ENCODE measurements at regions not wholly inside any gene's neighbourhood (a gene's known extent, or its start where the extent isn't known, plus 50 kb on each side); places are given as distances from the start of the nearest gene placed in this dataset.

DNA sequence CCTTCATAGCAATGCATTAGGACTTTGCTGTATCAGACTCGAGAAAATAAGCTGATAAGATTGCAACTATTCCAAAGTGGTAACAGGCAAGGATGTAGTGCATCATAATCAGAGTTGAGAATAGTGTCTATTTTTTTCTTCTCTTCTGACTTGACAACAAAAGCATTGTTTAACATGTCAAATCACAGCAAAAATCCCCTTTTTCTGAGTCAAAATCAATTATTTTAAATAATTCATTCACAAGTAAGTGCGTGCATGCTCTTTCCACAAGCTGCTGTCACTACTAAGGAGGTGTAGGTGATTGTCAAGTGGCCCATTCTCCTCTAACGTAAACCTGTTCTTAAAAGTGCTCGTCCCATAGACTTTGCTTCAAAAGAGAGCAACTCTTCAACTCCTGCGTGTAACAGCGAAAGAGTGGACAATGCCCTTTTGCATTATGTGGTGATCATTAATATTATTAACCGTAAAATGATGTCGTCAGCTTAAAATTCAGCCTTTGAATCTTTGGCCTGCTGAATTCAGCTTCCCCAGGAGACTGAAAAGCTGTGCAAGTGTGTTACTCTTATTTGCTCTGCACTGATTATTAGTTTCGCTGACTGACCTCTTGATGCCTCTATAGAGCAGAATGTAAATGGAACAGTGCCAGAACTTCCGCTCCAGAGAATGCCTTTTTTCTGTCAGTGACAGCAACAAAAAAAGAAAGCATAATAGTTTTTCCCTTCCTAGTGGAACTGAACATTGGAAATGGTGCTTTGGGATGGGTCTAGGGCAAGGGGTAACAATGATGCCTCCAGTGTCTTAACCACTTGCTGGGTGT lies 680.8 kb upstream of the SEMA6A start:
- Histone ChIP-seq H4K20me1 (ENCODE audit: control insufficient read depth, insufficient read depth, insufficient read length) (no peaks in the 10 kb centered on the region), H3K79me1 (ENCODE audit: insufficient read depth, low read depth, low read length, poor library complexity, severe bottlenecking) (no peaks in the 10 kb centered on the region), H4K8ac (replicated peaks; ENCODE audit: insufficient read length, low read depth, low read length) (no peak overlapping the region), H2BK5ac (ENCODE audit: insufficient read length, low read length) (no peak overlapping the region), H3K56ac (ENCODE audit: insufficient read length, low read depth, low read length) (no peak overlapping the region), H3K14ac (ENCODE audit: insufficient read depth, low read length) (no peak overlapping the region), H3K23me2 (ENCODE audit: insufficient read length, low read depth, low read length, poor library complexity, severe bottlenecking) (no peaks in the 10 kb centered on the region), H2BK15ac (ENCODE audit: low read depth, low read length) (no peak overlapping the region), H3K9ac (ENCODE audit: extremely low read depth, insufficient read length, low read length) (no peak overlapping the region), H3T11ph (ENCODE audit: low read length) (no peak overlapping the region), H3K4me1 (ENCODE audit: insufficient read depth, low read length) (no peaks in the 10 kb centered on the region), H2BK20ac (ENCODE audit: low read depth, low read length, poor library complexity, severe bottlenecking) (no peak overlapping the region), H3K23ac (ENCODE audit: insufficient read length, low read depth, low read length) (no peak overlapping the region), H2BK120ac (ENCODE audit: low read depth, low read length, poor library complexity, severe bottlenecking) (no peak overlapping the region), H3K27ac (ENCODE audit: insufficient read length, low read depth, low read length) (no peak overlapping the region), H3K18ac (ENCODE audit: insufficient read length, low read depth, low read length) (no peak overlapping the region), H2BK12ac (ENCODE audit: insufficient read length, low read depth, low read length) (no peak overlapping the region), H3K4me2 (ENCODE audit: insufficient read depth, insufficient read length, low read length) (no peak overlapping the region), H2AFZ (ENCODE audit: low read length) (no peak overlapping the region), H3K79me2 (ENCODE audit: insufficient read depth, low read length) (no peaks in the 10 kb centered on the region), H3K9me3 (ENCODE audit: control insufficient read depth, low read depth, low read length) (no peaks in the 10 kb centered on the region), H4K91ac (ENCODE audit: insufficient read length, low read depth, low read length) (no peak overlapping the region), H3K4ac (ENCODE audit: low read depth, low read length) (no peak overlapping the region), H2AK5ac (ENCODE audit: insufficient read length, low read length) (no peak overlapping the region), H4K5ac (ENCODE audit: insufficient read length, low read depth, low read length) (no peak overlapping the region), H3K27me3 (ENCODE audit: insufficient read depth, low read length) (no peaks in the 10 kb centered on the region)
- TF ChIP-seq CTCF (conservative IDR thresholded peaks at IDR 0.05) = no peak
- Mint-ChIP-seq H3K4me3 (no peak overlapping the region), H3K9me3 (peaks cover 0 to 3% of the 10 kb centered on the region in 2 experiments; a peak in 1 of 5 replicates), H3K4me1 (no peaks in the 10 kb centered on the region), H3K36me3 (ENCODE audit: insufficient read depth in 1 of 3, low read depth in 3 of 3) (no peaks in the 10 kb centered on the region), H3K27me3 (ENCODE audit: low read depth) (no peaks in the 10 kb centered on the region), H3K27ac (no peak overlapping the region)
- no CpG with 5 or more reads among the region's 10 CpGs for WGBS (ENCODE audit: extremely low coverage, insufficient read length, low lambda C conversion rate)
- DNase-seq = no peak
